BE2C (cell line): ENCODE measurements at regions not wholly inside any gene's neighbourhood (a gene's known extent, or its start where the extent isn't known, plus 50 kb on each side); places are given as distances from the start of the nearest gene placed in this dataset.

Experiments
- DNase-seq: peaks from one replicate; pipeline ENCODE4 v3.0.0-alpha.2; 2020
- H3K27me3 ChIP-seq: fragments of 250-450 bp; sonication (Bioruptor Pico); 2 replicates; pipeline ENCODE4 v1.5.1; 2020; ENCODE audit warnings: mild to moderate bottlenecking
- H3K36me3 ChIP-seq: fragments of 250-450 bp; sonication (Bioruptor Pico); 2 replicates; pipeline ENCODE4 v1.5.1; 2020; ENCODE audit warnings: mild to moderate bottlenecking
- H3K4me1 ChIP-seq: fragments of 250-450 bp; sonication (Bioruptor Pico); 2 replicates; pipeline ENCODE4 v1.5.1; 2020
- H3K4me3 ChIP-seq: 2 replicates; pipeline ENCODE4 v1.5.1; 2011; ENCODE audit warnings: low read depth, low read length
- H3K9me3 ChIP-seq: fragments of 250-450 bp; sonication (Bioruptor Pico); 2 replicates; pipeline ENCODE4 v1.5.1; 2020
- CTCF ChIP-seq: IDR thresholded peaks from 2 replicates; pipeline ENCODE4 v1.5.1; 2012; ENCODE audit warnings: mild to moderate bottlenecking, low read depth, low read length

GRCh38 chr12:124501112-124501561, 66.3 kb downstream of the NCOR2 start:
- DNase-seq, result no peak
- peaks cover 4% of the 10 kb centered on the region; the same call in 1 of the 2 replicates for H3K4me1 ChIP-seq

GRCh38 chr12:124499898-124500244, 67.5 kb downstream of the NCOR2 start:
- peaks cover 3% of the 10 kb centered on the region; the same call in 1 of the 2 replicates for H3K36me3 ChIP-seq
- no peak for TF ChIP-seq CTCF

More at GRCh38 chr12:124501112-124501561, 66.3 kb downstream of the NCOR2 start:
- no peaks in the 10 kb centered on the region for H3K9me3 ChIP-seq
- H3K36me3 ChIP-seq, result no peaks in the 10 kb centered on the region
- H3K27me3 ChIP-seq, result no peaks in the 10 kb centered on the region
- no peak for TF ChIP-seq CTCF
- no peak overlapping the region for H3K4me3 ChIP-seq

GRCh38 chr12:124499190-124499753, 68.1 kb downstream of the NCOR2 start:
- peak; percentile 19 for TF ChIP-seq CTCF
- no peaks in the 10 kb centered on the region for H3K9me3 ChIP-seq
- peaks cover 9% of the 10 kb centered on the region for H3K36me3 ChIP-seq
- no peaks in the 10 kb centered on the region for H3K27me3 ChIP-seq
- no peak for DNase-seq
- no peaks in the 10 kb centered on the region for H3K4me1 ChIP-seq
- H3K4me3 ChIP-seq, result no peak overlapping the region

More at GRCh38 chr12:124499898-124500244, 67.5 kb downstream of the NCOR2 start:
- Histone ChIP-seq H3K9me3 (no peaks in the 10 kb centered on the region), H3K27me3 (no peaks in the 10 kb centered on the region), H3K4me1 (no peaks in the 10 kb centered on the region), H3K4me3 (no peak overlapping the region)
- DNase-seq, result no peak

GRCh38 chr12:124498275-124499189, 68.9 kb downstream of the NCOR2 start:
- Histone ChIP-seq H3K4me1 (no peaks in the 10 kb centered on the region), H3K9me3 (no peaks in the 10 kb centered on the region), H3K4me3 (no peak overlapping the region), H3K36me3 (peaks cover 17% of the 10 kb centered on the region), H3K27me3 (no peaks in the 10 kb centered on the region)
- TF ChIP-seq CTCF, result no peak
- DNase-seq, result no peak

GRCh38 chr12:124497658-124498057, 69.8 kb downstream of the NCOR2 start:
- peaks cover 17% of the 10 kb centered on the region for H3K36me3 ChIP-seq
- H3K4me3 ChIP-seq, result no peak overlapping the region
- H3K27me3 ChIP-seq, result no peaks in the 10 kb centered on the region
- H3K9me3 ChIP-seq, result no peaks in the 10 kb centered on the region
- no peak for TF ChIP-seq CTCF
- no peaks in the 10 kb centered on the region for H3K4me1 ChIP-seq
- DNase-seq, result no peak

- H3K9me3 ChIP-seq, result no peaks in the 10 kb centered on the region
- no peak overlapping the region for H3K4me3 ChIP-seq
- H3K36me3 ChIP-seq, result peaks cover 19% of the 10 kb centered on the region
- no peak for DNase-seq
- TF ChIP-seq CTCF, result no peak
- no peaks in the 10 kb centered on the region for H3K27me3 ChIP-seq
- no peaks in the 10 kb centered on the region for H3K4me1 ChIP-seq
These were observed 70.4 kb downstream of the NCOR2 start for GRCh38 chr12:124497039-124497438.
